Fibroblast of gingiva (primary cell): ENCODE measurements at regions not wholly inside any gene's neighbourhood (a gene's known extent, or its start where the extent isn't known, plus 50 kb on each side); places are given as distances from the start of the nearest gene placed in this dataset.

Source experiments
- DNase-seq: peaks from one replicate; pipeline ENCODE4 v3.0.0-alpha.2; 2011; ENCODE audit warnings: low read depth

- no peak for DNase-seq
These were observed 87.2 kb upstream of the UNC5B start for GRCh38 chr10:71124921-71125748.

GRCh38 chr10:71125749-71126107 is 86.6 kb upstream of the UNC5B start:
- DNase-seq, result no peak

DNA sequence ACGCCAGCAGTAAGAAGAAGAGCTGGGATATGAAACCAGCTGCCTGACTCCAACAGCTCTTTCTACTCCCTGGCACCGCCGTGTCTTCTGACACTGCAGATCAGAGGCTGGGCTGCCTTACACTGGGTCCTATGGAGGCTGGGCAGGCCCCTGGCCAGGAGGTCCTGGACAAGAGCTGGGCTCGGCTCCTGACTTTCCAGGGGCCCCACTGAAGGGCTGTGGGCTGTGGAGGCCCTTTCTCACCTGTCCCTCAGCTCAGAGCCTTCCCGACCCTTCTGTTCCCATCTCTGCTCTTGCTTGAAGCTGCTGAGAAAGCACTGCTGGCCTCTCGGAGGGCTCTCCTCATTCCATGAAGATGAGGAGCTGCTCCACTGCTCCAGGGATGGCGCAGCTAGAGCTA is 85.9 kb upstream of the UNC5B start:
- DNase-seq, result no peak

- DNase-seq, result no peak
These were observed 85.3 kb upstream of the UNC5B start for GRCh38 chr10:71127104-71127503.

GRCh38 chr10:71127773-71128172 is 84.6 kb upstream of the UNC5B start:
- DNase-seq, result no peak

DNA sequence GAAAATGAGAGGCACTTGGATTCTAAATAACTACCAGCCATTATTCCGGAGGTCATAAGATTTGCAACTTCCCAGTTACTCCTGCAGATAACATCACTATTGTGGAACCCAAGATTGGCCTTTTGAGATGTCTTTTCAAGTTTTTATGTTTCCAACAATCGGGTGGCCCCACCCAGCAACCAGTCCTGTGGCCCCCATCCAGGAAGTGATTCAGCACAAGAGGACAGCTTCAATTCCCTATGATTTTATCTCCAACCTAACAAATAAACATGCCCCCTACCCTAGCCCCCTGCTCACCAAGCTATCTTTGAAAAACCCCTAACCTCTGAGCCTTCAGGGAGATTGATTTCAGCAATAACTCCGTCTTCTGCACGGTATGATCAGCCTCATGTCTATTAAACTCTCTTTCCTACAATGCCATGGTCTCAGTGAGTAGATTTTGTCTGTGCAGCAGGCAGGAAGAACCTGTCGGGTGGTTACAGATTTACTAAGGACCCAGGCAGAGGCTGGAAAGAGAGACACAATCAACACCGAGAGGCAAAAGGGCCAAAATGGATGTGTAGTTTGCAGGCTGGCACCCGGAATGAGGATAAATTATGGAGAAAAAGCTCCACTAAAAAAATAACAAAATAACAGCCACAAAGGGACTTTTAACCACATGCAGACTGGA is 83.9 kb upstream of the UNC5B start:
- DNase-seq, result no peak

DNA sequence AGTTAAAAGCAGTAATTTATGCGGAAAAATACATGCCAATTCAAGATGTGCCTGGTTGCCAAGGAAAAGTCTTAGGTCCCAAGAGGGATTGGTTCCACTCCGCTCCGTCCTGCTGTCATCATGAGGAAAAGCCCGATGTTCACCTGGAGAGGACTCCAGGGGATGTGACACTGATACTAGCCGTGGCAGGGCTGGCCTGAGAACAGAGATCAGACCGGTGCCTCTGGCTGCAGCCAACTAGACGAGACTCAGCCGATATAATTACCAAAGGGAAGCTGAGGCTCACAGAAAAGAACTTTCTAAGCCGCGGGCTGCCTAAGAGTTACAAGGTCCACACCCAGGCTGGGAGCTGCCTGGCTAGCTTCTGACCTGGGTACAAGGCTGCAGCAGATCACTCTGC is 81.3 kb upstream of the UNC5B start:
- DNase-seq, result no peak

- DNase-seq, result no peak
These were observed 80.8 kb upstream of the UNC5B start for GRCh38 chr10:71131508-71132088.

DNA sequence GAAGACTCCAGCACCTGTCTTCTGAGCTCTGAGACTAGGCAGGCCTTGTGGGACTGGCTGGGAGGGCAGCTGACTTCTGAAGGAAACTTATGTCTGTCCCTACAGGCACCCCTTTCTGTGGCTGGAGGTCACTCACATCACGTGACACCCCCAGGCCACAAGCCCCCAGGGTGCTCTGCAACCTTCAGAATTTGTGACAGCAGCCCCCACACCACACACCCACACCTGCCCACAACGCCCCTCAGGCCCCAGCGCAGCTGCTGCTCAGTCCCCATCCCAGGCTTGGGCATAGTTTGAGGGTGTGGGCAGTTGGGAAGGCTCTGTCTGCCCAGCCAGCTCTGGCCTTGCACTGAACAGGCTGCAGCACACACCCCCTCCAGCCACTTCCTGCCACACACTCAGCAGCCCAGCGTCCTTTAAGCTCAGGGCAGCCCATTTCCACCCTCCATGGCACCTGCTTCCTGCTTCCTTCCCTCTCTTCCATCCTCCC is 80.0 kb upstream of the UNC5B start:
- DNase-seq, result no peak

GRCh38 chr10:71133710-71134686 is 78.4 kb upstream of the UNC5B start:
- no peak for DNase-seq

DNA sequence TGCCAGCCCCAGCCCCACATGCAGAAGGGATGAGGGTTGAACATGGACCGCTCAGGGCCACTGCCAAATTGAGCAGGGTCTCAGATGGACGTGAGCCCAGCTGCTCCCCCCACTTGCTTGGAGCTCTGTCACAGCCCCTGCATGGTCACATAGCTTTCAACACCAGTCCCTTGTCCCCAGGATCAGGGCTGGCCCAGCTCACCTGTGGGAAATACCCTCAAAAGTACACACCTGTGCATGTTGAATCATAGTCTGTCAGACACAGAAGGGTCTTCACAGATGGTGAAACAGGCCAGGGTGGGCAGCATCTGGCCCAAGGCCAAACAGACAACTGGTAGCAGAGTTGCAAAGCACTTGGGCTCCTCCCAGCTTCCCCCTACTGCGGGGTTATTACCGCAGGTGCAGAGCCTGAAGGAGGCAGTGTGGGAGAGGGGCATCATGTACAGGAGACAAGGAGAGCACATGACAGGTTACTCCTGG is 77.6 kb upstream of the UNC5B start:
- no peak for DNase-seq

DNA sequence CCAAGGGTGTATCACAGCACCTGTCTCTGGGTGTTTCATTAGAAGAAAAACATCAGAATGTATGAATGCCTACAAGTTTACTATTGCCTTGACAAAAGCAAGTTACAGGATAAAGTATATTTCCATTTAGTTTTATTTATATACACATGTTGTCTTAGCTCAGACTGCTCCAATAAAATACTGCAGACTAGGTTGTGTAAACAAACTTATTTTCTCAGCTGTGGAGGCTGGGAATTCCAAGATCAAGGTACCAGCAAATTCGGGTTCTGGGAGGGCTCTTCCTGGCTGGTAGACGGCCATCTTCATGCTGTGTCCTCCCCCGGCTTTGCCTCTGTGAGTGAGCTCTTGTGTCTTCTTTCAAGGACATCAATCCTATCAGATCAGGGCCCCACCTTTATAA is 77.1 kb upstream of the UNC5B start:
- DNase-seq, result no peak

GRCh38 chr10:71136036-71136721 is 76.2 kb upstream of the UNC5B start:
- no peak for DNase-seq

DNA sequence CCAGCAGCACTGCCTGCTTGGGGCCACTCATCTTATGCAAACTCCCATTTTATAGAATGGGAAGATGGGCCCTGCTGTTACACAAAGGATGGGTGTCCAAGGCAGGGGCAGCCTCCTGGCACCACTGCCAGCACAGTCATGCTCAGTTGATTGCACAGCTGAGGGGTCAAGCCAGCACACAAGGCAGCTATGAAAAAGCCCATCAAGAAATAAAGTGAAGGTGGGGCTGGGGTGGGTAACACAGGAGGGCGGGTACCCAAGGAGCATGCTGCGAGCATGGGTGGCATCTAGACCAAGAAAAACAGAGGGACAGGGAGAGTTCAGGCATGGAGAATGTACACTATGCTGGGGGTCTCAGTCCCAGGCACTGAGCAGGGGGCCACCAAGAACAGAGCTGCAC is 74.7 kb upstream of the UNC5B start:
- no peak for DNase-seq

GRCh38 chr10:71138166-71138830 is 74.1 kb upstream of the UNC5B start:
- DNase-seq, result no peak

- DNase-seq, result no peak
These were observed 70.8 kb upstream of the UNC5B start for GRCh38 chr10:71141528-71141927.

DNA sequence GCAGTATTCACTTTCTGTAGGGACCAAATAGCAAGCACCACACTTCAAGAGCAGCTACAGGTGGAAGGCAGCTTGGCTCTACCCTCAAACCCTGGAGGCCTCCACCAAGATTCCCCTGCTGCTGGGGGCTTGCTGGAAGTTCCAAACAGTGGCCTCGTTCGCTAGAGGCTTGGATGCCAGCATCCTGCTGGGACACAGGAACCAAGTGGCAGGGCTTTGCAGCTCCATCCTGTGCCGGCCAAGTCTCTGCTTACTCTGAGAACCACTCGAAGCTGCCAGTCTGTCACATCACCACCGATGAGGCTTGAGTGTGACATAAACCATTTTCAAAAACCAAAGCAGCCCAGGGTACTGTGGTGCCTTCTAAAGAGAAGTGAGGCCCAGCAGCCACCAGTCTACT is 69.2 kb upstream of the UNC5B start:
- no peak for DNase-seq

DNA sequence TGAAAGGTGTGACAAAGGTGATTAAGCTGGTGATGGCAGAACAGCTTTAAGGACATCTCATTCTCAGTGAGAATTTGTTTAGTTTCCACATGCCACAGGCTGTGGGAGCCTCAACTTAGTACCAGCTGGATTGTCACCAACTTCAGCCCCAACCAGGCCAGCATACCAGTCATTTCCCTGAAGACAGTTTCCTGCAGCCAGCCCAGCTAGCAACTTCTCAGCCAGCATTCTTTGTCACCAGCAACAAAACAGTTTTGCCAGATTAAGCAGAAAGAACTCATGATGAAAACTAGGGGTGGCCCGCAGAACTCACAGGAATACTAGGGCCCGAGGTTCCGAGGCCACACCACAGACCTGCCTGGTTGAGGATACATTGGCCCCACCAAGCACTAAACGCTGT is 68.8 kb upstream of the UNC5B start:
- DNase-seq, result no peak

- DNase-seq, result no peak
These were observed 67.5 kb upstream of the UNC5B start for GRCh38 chr10:71144824-71145223.

GRCh38 chr10:71145352-71145945 is 66.9 kb upstream of the UNC5B start:
- DNase-seq, result no peak
